Common myeloid progenitor, CD34-positive (primary cell): ENCODE measurements at regions not wholly inside any gene's neighbourhood (a gene's known extent, or its start where the extent isn't known, plus 50 kb on each side); places are given as distances from the start of the nearest gene placed in this dataset.

Experiments used
- CTCF ChIA-PET: fragments of 350-600 bp; sonication (Branson Sonifier 250); formaldehyde crosslinking; loops from one replicate; lab custom pipeline; 2021; ENCODE audit warnings: antibody characterized with exemption; lab: Charles Lee
- POLR2A ChIA-PET: fragments of 350-600 bp; sonication (Branson Sonifier 250); formaldehyde crosslinking; loops from one replicate; lab custom pipeline; 2021; ENCODE audit warnings: antibody characterized with exemption; lab: Charles Lee
- DNase-seq, 3 donors: peaks; one replicate each; pipeline versions ENCODE4 v3.0.0 to v3.0.0-alpha.2; 2013
- H3K27ac ChIP-seq, 2 experiments: 1 replicate in 1 of 2; 2 replicates in 1 of 2; pipeline ENCODE4 v1.7.0; 2013; ENCODE audit warnings: inconsistent platforms in 2 of 2, low read length in 2 of 2, mild to moderate bottlenecking in 2 of 2, low read depth in 1 of 2, moderate library complexity in 1 of 2; ENCODE audit not compliant: severe bottlenecking in 2 of 2, insufficient read depth in 1 of 2, poor library complexity in 1 of 2
- H3K27me3 ChIP-seq, 5 experiments: replicated peaks in 2 of 5; 1 replicate in 3 of 5; 2 replicates in 2 of 5; pipeline versions ENCODE4 v1.6.1 to v1.7.0; 2013; ENCODE audit warnings: low read length in 4 of 5, mild to moderate bottlenecking in 2 of 5, moderate library complexity in 2 of 5, inconsistent platforms in 1 of 5; ENCODE audit not compliant: insufficient read depth in 5 of 5, control insufficient read depth in 4 of 5
- H3K36me3 ChIP-seq, 4 experiments: 1 replicate in 2 of 4; 2 replicates in 2 of 4; pipeline versions ENCODE4 v1.6.1 to v1.7.0; 2013; ENCODE audit warnings: low read length in 3 of 4, control low read depth in 1 of 4, mild to moderate bottlenecking in 1 of 4; ENCODE audit not compliant: control insufficient read depth in 4 of 4, insufficient read depth in 4 of 4
- H3K4me1 ChIP-seq, 4 experiments: 1 replicate in 3 of 4; 2 replicates in 1 of 4; pipeline versions ENCODE4 v1.6.1 to v1.7.1; 2013; ENCODE audit warnings: low read length in 3 of 4, mild to moderate bottlenecking in 3 of 4, control low read depth in 1 of 4, inconsistent platforms in 1 of 4, moderate library complexity in 1 of 4; ENCODE audit not compliant: control insufficient read depth in 4 of 4, insufficient read depth in 4 of 4; ENCODE audit errors: control extremely low read depth in 1 of 4
- H3K4me3 ChIP-seq, 7 experiments: 1 replicate in 4 of 7; 2 replicates in 3 of 7; pipeline versions ENCODE4 v1.5.1 to v1.7.0; 2013; ENCODE audit warnings: mild to moderate bottlenecking in 7 of 7, low read length in 6 of 7, moderate library complexity in 6 of 7, inconsistent platforms in 2 of 7, low read depth in 2 of 7, control low read depth in 1 of 7; ENCODE audit not compliant: insufficient read depth in 4 of 7, control insufficient read depth in 1 of 7; ENCODE audit errors: extremely low read depth in 1 of 7
- H3K9me3 ChIP-seq, 5 experiments: 1 replicate in 4 of 5; 2 replicates in 1 of 5; pipeline versions ENCODE4 v1.6.1 to v1.7.1; 2013; ENCODE audit warnings: low read length in 4 of 5, mild to moderate bottlenecking in 2 of 5, inconsistent platforms in 1 of 5, low read depth in 1 of 5, moderate library complexity in 1 of 5; ENCODE audit not compliant: control insufficient read depth in 4 of 5, insufficient read depth in 2 of 5; ENCODE audit errors: control extremely low read depth in 1 of 5
- WGBS: methylation state at CpG from one replicate; pipeline ENCODE4 v1.1.5; 2013; ENCODE audit not compliant: insufficient coverage; 5-methylcytosine and 5-hydroxymethylcytosine counted together

DNA sequence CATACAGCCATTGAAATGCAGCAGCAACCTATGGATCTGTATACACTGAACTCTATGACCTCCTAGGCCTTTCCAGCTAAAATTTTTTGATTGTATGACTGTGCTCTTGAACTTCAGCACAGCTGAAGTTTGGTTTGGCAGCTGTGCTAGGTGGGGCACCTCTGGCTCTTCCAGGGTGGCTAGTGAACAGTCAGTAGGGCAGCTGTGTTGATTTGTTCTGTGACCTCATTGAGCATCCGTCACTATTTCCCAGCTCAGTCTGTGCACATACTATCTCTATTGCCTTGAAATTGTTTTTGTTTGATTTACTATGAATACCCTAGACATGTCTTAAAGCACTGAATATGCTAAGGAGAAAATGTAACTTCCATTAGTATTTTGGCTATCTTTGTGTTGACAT, 363.2 kb upstream of the NAALADL2 start:
- Histone ChIP-seq H3K4me3 (no peak overlapping the region), H3K9me3 (no peaks in the 10 kb centered on the region), H3K27ac (no peak overlapping the region), H3K4me1 (no peaks in the 10 kb centered on the region), H3K27me3 (no peaks in the 10 kb centered on the region), H3K36me3 (no peaks in the 10 kb centered on the region)
- WGBS = no CpG with 5 or more reads among the region's 1 CpG
- ChIA-PET CTCF (interaction anchor here (1.0 kb wide), 1 partner anchor 30 kb away, joined by 3 read pairs; no protein-coding TSS in a partner anchor), POLR2A (no interaction called here)
- no peak for DNase-seq

DNA sequence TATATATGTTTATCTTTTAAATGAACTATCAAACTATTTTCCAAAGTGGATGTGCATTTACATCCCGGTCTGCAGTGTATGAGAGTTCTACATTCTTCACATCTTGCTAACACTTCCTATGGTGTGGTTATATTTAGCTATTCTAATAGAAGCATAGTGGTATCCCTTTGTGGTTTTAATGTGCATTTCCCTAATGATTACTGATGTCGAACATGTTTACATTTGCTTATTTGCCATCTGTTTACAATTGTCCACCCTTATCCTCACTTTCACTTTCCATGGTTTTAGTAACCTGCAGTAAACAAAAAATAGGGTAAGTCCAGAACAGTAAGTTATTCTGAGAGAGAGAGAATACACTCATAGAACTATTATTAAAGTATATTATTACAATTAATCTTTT, 360.5 kb upstream of the NAALADL2 start:
- no CpG with 5 or more reads among the region's 2 CpGs for WGBS
- ChIA-PET POLR2A (no interaction called here), CTCF (no interaction called here)
- Histone ChIP-seq H3K4me3 (no peak overlapping the region), H3K27me3 (no peaks in the 10 kb centered on the region), H3K4me1 (no peaks in the 10 kb centered on the region), H3K9me3 (no peaks in the 10 kb centered on the region), H3K36me3 (no peaks in the 10 kb centered on the region), H3K27ac (no peak overlapping the region)
- DNase-seq = no peak

DNA sequence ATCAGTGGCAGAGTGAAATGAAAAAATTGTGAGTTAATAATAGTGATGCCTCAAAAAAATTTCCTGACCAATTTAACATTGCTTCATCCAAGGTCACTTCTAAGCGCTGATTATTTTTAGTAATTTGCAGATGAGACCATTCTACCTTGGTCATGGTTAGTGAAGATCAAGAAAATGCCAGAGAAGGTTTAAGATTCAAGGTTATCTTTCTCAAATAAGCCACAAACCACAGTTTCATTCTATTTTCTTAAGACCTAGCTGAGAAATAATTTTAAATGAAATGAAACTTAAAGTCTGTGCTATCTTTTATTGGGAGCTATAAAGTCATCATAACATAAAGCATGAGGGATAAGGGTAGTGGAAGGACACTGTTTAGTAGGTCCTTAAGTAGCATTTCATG, 353.9 kb upstream of the NAALADL2 start:
- ChIA-PET POLR2A (no interaction called here), CTCF (no interaction called here)
- H3K9me3 ChIP-seq = no peaks in the 10 kb centered on the region

DNA sequence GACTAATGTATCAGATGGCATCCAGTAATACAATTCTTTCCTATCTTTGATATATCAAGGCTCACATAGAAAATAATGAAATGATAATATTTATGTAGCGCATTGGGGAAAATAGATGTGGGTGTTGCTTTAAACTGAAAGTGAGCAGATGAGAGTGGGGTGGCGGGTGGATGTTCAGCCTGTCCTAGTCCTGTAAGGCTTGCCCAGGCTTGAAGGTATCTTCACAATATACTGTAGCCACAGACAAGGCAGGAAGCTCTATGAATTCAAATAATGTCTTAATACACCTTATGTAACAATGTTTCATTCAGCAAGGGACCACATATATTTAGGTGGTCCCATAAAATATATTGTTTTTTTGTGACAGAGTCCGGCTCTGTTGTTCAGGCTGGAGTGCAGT, 334.9 kb upstream of the NAALADL2 start:
- H3K4me3 ChIP-seq = no peak overlapping the region
- H3K27ac ChIP-seq = no peak overlapping the region
- WGBS = no CpG with 5 or more reads among the region's 3 CpGs
- H3K27me3 ChIP-seq = no peaks in the 10 kb centered on the region
- no peaks in the 10 kb centered on the region for H3K36me3 ChIP-seq
- no peaks in the 10 kb centered on the region for H3K9me3 ChIP-seq
- ChIA-PET POLR2A (no interaction called here), CTCF (no interaction called here)
- no peak for DNase-seq
- no peaks in the 10 kb centered on the region for H3K4me1 ChIP-seq

More for the DNA sequence above, 353.9 kb upstream of the NAALADL2 start:
- Histone ChIP-seq H3K27me3 (no peaks in the 10 kb centered on the region), H3K36me3 (no peaks in the 10 kb centered on the region), H3K27ac (no peak overlapping the region), H3K4me3 (no peak overlapping the region), H3K4me1 (no peaks in the 10 kb centered on the region)
- WGBS = no CpG with 5 or more reads among the region's 1 CpG
- DNase-seq = no peak

DNA sequence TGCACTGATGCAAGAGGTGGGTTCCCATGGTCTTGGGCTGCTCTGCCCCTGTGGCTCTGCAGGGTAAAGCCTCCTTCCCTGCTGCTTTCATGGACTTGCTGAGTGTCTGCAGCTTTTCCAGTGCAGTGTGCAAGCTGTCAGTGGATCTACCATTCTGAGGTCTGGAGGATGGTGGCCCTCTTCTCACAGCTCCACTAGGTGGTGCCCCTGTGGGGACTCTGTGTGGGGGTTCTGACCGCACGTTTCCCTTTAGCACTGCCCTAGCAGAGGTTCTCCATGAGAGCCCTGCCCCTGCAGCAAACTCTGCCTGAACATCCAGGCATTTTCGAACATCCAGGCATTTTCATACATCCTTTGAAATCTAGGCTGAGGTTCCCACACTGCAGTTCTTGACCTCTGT, 329.8 kb upstream of the NAALADL2 start:
- CTCF ChIA-PET = no interaction called here
- H3K27me3 ChIP-seq = no peaks in the 10 kb centered on the region
- POLR2A ChIA-PET = no interaction called here
- H3K9me3 ChIP-seq = no peaks in the 10 kb centered on the region
- DNase-seq = no peak
- 100% methylated on average over 3 of the region's 3 CpGs for WGBS
- H3K27ac ChIP-seq = no peak overlapping the region
- H3K36me3 ChIP-seq = no peaks in the 10 kb centered on the region
- H3K4me3 ChIP-seq = no peak overlapping the region
- no peaks in the 10 kb centered on the region for H3K4me1 ChIP-seq

DNA sequence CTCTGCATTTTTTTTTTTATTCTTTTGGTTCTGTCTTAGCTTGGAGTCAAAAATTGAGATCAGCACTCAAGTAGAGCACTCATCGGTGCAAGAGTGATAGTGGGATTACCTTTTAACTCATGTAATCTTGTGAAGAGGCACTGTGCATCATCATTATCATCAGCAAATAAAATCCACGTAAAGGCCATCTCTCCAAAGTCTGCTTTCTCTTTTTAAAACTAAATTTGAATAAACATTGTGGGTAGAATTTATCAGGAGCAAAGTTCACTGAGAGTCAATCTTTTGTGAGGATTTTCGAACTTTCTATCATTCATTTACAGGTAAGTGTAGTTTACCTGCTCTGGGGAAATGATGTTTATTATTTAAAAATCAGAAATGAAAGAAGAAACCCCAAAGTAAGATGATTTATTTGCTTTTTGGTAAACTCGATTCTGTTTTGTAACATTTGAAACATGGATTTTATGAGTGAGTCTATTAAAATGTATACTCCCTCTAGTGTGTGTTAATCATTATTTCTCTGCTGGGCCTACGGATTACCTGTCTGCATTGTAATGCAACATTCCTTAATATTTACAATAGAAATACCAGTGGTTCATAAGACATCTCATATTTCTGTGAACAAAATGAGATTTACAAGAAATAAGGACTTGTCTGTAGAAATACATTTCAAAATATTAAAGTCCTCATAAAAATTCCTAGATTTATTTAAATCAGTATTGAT, 327.7 kb upstream of the NAALADL2 start:
- DNase-seq = no peak
- Histone ChIP-seq H3K27me3 (no peaks in the 10 kb centered on the region), H3K9me3 (no peaks in the 10 kb centered on the region), H3K36me3 (no peaks in the 10 kb centered on the region), H3K4me3 (no peak overlapping the region), H3K27ac (no peak overlapping the region), H3K4me1 (no peaks in the 10 kb centered on the region)
- ChIA-PET POLR2A (no interaction called here), CTCF (no interaction called here)
- WGBS = no CpG with 5 or more reads among the region's 5 CpGs

DNA sequence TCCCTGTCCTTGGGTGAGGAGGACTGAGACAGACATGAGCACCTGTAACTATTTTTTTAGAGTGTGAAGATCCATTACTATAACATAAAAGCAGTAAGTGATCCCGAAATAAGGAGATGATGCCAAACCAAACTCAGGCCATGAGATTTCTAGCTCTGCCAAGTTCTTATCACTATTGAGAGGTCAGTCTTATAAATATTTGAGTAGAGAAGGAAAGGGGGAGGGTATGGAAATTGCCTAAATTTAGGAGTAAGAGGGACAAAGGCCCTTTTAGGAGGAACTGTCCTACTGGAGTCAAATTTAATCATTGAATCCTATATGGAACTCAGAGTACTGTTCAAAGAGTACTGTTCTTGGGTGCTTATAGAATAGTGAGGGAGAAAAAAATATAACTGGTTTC, 326.9 kb upstream of the NAALADL2 start:
- Histone ChIP-seq H3K27ac (no peak overlapping the region), H3K9me3 (no peaks in the 10 kb centered on the region), H3K36me3 (no peaks in the 10 kb centered on the region), H3K4me1 (no peaks in the 10 kb centered on the region), H3K4me3 (no peak overlapping the region), H3K27me3 (no peaks in the 10 kb centered on the region)
- no CpG with 5 or more reads among the region's 1 CpG for WGBS
- ChIA-PET POLR2A (no interaction called here), CTCF (no interaction called here)
- DNase-seq = no peak
